ENCODE measurements at regions not wholly inside any gene's neighbourhood (a gene's known extent, or its start where the extent isn't known, plus 50 kb on each side); places are given as distances from the start of the nearest gene placed in this dataset.

DNA sequence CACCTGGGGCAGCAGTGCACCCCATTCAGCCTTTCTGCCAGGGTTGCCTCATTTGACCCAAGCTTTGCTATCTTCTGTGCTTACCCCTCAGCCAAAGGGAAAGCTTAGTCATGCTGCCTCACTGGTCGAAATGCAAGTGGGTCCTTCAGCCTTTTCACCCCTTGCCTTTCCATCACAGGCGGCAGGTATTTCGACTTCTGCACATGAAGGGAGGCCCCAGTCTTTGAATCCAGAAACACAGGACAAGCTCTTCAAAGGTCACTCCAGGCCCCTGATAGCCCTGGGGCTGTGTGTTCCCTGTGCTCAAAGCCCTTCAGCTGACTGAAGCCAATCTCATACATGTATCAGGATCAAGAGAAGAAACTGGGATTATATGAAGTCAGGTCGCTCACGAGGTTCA is 129.7 kb downstream of the SNX19 start:
- no peaks in the 10 kb centered on the region for H3K36me3 ChIP-seq (ENCODE audit: control insufficient read depth in 3 of 3, insufficient read depth in 3 of 3, low read length in 3 of 3)
- no peak overlapping the region for H3K9ac ChIP-seq (ENCODE audit: low read depth in 1 of 3, low read length in 3 of 3)
- H3K27me3 ChIP-seq (ENCODE audit: control insufficient read depth in 3 of 3, insufficient read depth in 3 of 3, low read length in 3 of 3) = no peaks in the 10 kb centered on the region
- H3K27ac ChIP-seq (ENCODE audit: low read depth, low read length) = no peak overlapping the region
- H3K9me3 ChIP-seq (ENCODE audit: control insufficient read depth in 3 of 3, low read length in 3 of 3) = peaks cover 0 to 10% (median 0%) of the 10 kb centered on the region in 3 donors
- H3K4me1 ChIP-seq (ENCODE audit: control insufficient read depth in 3 of 3, insufficient read depth in 3 of 3, low read length in 3 of 3) = peaks cover 4 to 10% (median 9%) of the 10 kb centered on the region in 3 donors
- no peak overlapping the region for H3K4me3 ChIP-seq (ENCODE audit: low read length in 3 of 3)

DNA sequence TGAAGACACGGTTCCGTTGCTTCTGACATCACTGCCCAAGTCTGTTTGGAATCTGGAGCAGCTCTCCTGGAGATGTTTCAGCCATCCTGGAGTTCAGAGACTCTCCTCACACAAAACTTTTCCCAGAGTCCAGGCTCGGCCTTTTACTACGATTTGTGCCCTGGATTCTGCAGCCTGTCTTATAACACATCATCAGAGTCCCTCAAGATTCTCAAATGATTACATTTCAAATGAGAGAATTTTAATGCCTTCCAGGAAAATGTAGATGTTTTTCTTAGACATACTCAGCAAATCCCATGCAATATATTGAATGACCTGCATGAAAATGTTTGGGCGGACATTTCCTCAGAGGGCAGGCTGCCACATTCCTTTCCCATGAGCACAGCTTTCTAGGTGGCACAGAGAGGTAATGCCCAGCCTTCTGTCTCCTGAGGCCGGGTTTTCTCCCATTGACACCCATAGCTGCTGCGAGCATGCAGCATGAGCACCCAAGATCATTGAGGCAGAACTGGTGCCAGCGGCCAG is 129.1 kb downstream of the SNX19 start:
- no peak overlapping the region for H3K27ac ChIP-seq (ENCODE audit: low read depth, low read length)
- H3K27me3 ChIP-seq (ENCODE audit: control insufficient read depth in 3 of 3, insufficient read depth in 3 of 3, low read length in 3 of 3) = no peaks in the 10 kb centered on the region
- H3K4me1 ChIP-seq (ENCODE audit: control insufficient read depth in 3 of 3, insufficient read depth in 3 of 3, low read length in 3 of 3) = peaks cover 4 to 10% (median 9%) of the 10 kb centered on the region in 3 donors
- no peak overlapping the region for H3K9ac ChIP-seq (ENCODE audit: low read depth in 1 of 3, low read length in 3 of 3)
- peaks cover 0 to 10% (median 0%) of the 10 kb centered on the region in 3 donors for H3K9me3 ChIP-seq (ENCODE audit: control insufficient read depth in 3 of 3, low read length in 3 of 3)
- no peak overlapping the region for H3K4me3 ChIP-seq (ENCODE audit: low read length in 3 of 3)
- no peaks in the 10 kb centered on the region for H3K36me3 ChIP-seq (ENCODE audit: control insufficient read depth in 3 of 3, insufficient read depth in 3 of 3, low read length in 3 of 3)

DNA sequence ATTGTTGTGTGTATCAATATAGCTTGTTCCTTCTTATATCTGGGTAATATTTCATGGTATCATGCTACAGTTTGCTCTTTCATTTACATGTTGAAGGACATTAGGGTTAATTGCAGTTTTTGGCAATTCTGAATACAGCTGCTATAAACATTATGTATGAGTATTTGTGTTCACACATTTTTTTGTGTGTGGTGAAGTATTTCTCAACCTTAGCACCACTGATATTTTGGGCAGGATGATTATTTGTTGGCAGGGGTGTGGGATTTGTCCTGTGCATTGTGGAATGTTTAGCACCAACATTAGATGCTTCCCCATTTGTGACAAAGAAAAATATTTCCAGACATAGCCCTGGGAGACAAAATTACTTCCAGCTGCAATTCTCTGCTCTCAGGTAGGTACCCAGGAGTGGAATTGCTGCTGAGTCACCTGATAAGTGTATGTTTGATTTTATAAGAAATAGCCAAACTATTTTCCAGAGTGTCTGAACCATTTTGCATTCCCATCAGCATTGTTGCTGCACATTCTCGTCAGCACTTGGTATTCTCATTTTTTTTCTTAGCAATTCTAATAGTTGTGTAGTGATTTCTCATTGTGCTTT is 128.2 kb downstream of the SNX19 start:
- Histone ChIP-seq H3K9ac (ENCODE audit: low read depth in 1 of 3, low read length in 3 of 3) (no peak overlapping the region), H3K4me1 (ENCODE audit: control insufficient read depth in 3 of 3, insufficient read depth in 3 of 3, low read length in 3 of 3) (peaks cover 1 to 9% (median 8%) of the 10 kb centered on the region in 3 donors), H3K27me3 (ENCODE audit: control insufficient read depth in 3 of 3, insufficient read depth in 3 of 3, low read length in 3 of 3) (no peaks in the 10 kb centered on the region), H3K27ac (ENCODE audit: low read depth, low read length) (no peak overlapping the region), H3K36me3 (ENCODE audit: control insufficient read depth in 3 of 3, insufficient read depth in 3 of 3, low read length in 3 of 3) (no peaks in the 10 kb centered on the region), H3K4me3 (ENCODE audit: low read length in 3 of 3) (no peak overlapping the region), H3K9me3 (ENCODE audit: control insufficient read depth in 3 of 3, low read length in 3 of 3) (peaks cover 0 to 10% (median 0%) of the 10 kb centered on the region in 3 donors)

DNA sequence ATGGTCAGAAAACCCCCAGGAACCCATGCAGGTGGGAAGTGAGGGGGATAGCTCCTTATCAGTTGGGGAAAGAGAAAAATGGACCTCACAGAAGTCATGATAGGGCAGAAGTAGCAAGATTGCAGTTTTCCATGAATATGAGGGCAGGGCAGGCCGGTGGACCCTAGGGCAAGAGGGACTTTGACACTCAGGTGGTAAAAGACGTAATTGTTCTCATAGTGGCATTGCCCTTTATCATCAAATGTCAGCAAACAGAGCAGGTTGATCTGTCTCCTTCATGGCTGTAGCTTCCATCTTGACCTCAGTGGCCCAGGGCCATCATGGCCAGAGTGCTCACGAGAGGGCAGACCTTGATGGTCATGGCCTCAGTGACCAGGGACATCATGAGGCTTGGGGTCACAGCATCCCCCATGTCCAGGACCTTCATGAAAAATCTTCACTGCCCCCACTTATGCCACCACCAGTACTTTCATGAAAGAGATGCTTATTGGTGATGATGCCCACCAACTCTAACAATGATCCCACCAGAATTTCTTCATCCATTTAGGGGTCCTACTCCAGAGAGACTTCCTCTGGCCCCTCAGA is 127.1 kb downstream of the SNX19 start:
- peaks cover 0 to 9% (median 8%) of the 10 kb centered on the region in 3 donors for H3K4me1 ChIP-seq (ENCODE audit: control insufficient read depth in 3 of 3, insufficient read depth in 3 of 3, low read length in 3 of 3)
- H3K9me3 ChIP-seq (ENCODE audit: control insufficient read depth in 3 of 3, low read length in 3 of 3) = peaks cover 0 to 10% (median 0%) of the 10 kb centered on the region in 3 donors
- H3K27ac ChIP-seq (ENCODE audit: low read depth, low read length) = no peak overlapping the region
- H3K4me3 ChIP-seq (ENCODE audit: low read length in 3 of 3) = no peak overlapping the region
- H3K27me3 ChIP-seq (ENCODE audit: control insufficient read depth in 3 of 3, insufficient read depth in 3 of 3, low read length in 3 of 3) = no peaks in the 10 kb centered on the region
- no peaks in the 10 kb centered on the region for H3K36me3 ChIP-seq (ENCODE audit: control insufficient read depth in 3 of 3, insufficient read depth in 3 of 3, low read length in 3 of 3)
- no peak overlapping the region for H3K9ac ChIP-seq (ENCODE audit: low read depth in 1 of 3, low read length in 3 of 3)

DNA sequence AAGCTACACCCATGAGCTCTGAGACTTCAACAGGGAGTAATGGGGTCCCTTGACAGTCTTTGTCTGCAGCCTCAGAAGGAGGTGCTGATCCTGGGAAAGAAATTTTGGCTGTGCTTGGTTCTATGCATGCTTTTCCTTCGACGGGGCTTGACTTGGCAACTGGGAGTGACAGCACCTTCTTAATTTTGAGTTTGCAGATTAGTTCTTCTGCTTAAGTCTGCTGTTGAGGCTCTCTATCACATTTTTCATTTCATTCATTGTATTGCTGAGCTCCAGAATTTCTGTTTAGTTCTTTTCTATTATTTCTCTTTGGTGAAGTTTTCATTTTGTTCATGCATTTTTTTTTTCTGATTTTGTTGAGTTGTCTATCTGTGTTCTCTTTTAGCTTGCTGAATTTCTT is 125.6 kb downstream of the SNX19 start:
- H3K9ac ChIP-seq (ENCODE audit: low read depth in 1 of 3, low read length in 3 of 3) = no peak overlapping the region
- no peak overlapping the region for H3K4me3 ChIP-seq (ENCODE audit: low read length in 3 of 3)
- peaks cover 0 to 10% (median 0%) of the 10 kb centered on the region in 3 donors for H3K9me3 ChIP-seq (ENCODE audit: control insufficient read depth in 3 of 3, low read length in 3 of 3)
- no peaks in the 10 kb centered on the region for H3K36me3 ChIP-seq (ENCODE audit: control insufficient read depth in 3 of 3, insufficient read depth in 3 of 3, low read length in 3 of 3)
- no peaks in the 10 kb centered on the region for H3K27me3 ChIP-seq (ENCODE audit: control insufficient read depth in 3 of 3, insufficient read depth in 3 of 3, low read length in 3 of 3)
- peaks cover 0 to 9% (median 8%) of the 10 kb centered on the region in 3 donors for H3K4me1 ChIP-seq (ENCODE audit: control insufficient read depth in 3 of 3, insufficient read depth in 3 of 3, low read length in 3 of 3)
- H3K27ac ChIP-seq (ENCODE audit: low read depth, low read length) = no peak overlapping the region

DNA sequence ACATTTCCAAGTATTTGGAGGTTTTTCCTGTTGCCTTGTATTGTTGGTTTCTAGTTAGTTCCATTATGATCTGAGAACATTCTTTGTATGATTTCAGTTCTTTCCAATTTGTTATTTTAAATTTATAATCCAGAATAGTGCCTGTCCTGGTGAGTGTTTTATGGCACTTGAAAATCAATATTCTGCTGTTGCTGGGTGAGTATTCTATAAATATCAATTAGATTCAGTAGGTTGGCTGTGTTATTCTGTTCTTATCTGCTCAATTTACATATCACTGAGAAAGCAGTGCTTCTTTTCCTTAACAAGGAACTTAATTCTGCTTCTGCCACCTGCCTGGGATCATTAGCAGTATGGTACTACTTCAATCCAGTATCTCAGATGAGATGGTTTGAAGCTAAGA is 123.5 kb downstream of the SNX19 start:
- no peaks in the 10 kb centered on the region for H3K27me3 ChIP-seq (ENCODE audit: control insufficient read depth in 3 of 3, insufficient read depth in 3 of 3, low read length in 3 of 3)
- no peak overlapping the region for H3K9ac ChIP-seq (ENCODE audit: low read depth in 1 of 3, low read length in 3 of 3)
- H3K9me3 ChIP-seq (ENCODE audit: control insufficient read depth in 3 of 3, low read length in 3 of 3) = peaks cover 0 to 10% (median 0%) of the 10 kb centered on the region in 3 donors
- no peak overlapping the region for H3K4me3 ChIP-seq (ENCODE audit: low read length in 3 of 3)
- H3K4me1 ChIP-seq (ENCODE audit: control insufficient read depth in 3 of 3, insufficient read depth in 3 of 3, low read length in 3 of 3) = no peaks in the 10 kb centered on the region
- no peaks in the 10 kb centered on the region for H3K36me3 ChIP-seq (ENCODE audit: control insufficient read depth in 3 of 3, insufficient read depth in 3 of 3, low read length in 3 of 3)
- no peak overlapping the region for H3K27ac ChIP-seq (ENCODE audit: low read depth, low read length)

DNA sequence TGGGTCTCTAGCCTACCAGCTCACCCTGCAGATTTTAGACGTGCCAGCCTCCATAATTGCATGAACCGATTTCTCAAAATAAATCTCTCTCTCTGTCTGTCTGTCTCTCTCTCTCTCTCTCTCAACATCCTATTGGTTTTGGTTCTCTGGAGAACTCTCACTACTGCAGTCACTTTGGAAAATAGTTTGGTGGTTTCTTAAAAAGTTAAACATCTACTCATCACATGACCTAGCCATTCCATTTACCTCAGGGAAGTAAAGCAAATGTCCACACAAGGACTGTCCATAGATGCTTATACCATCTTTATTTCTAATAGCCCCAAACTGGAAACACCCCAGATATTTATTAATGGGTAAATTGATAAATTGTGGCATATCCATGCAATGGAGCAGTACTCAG is 119.5 kb downstream of the SNX19 start:
- H3K27me3 ChIP-seq (ENCODE audit: control insufficient read depth in 3 of 3, insufficient read depth in 3 of 3, low read length in 3 of 3) = no peaks in the 10 kb centered on the region
- H3K4me3 ChIP-seq (ENCODE audit: low read length in 3 of 3) = no peak overlapping the region
- H3K27ac ChIP-seq (ENCODE audit: low read depth, low read length) = no peak overlapping the region
- peaks cover 0 to 4% (median 0%) of the 10 kb centered on the region in 3 donors for H3K9me3 ChIP-seq (ENCODE audit: control insufficient read depth in 3 of 3, low read length in 3 of 3)
- H3K9ac ChIP-seq (ENCODE audit: low read depth in 1 of 3, low read length in 3 of 3) = no peak overlapping the region
- no peaks in the 10 kb centered on the region for H3K36me3 ChIP-seq (ENCODE audit: control insufficient read depth in 3 of 3, insufficient read depth in 3 of 3, low read length in 3 of 3)
- H3K4me1 ChIP-seq (ENCODE audit: control insufficient read depth in 3 of 3, insufficient read depth in 3 of 3, low read length in 3 of 3) = no peaks in the 10 kb centered on the region

DNA sequence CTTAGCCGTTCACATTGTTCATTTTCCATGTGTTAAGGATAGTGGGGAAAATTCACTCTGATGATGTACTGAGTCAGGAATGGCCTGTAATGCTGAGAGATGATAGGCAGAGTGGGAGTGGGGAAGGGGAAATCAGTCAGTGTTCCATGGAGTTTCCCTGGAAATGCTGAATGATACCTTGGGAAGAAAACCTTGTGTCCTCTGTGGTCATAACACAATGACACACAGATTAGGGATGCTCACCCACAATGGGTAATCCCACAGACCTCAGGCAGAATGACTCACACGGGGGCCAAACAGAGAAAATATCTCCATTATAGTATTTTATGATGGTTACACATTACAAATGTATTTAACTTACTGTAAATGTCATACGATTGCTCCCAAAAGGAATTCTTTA is 118.0 kb downstream of the SNX19 start:
- no peak overlapping the region for H3K27ac ChIP-seq (ENCODE audit: low read depth, low read length)
- no peak overlapping the region for H3K9ac ChIP-seq (ENCODE audit: low read depth in 1 of 3, low read length in 3 of 3)
- H3K36me3 ChIP-seq (ENCODE audit: control insufficient read depth in 3 of 3, insufficient read depth in 3 of 3, low read length in 3 of 3) = no peaks in the 10 kb centered on the region
- peaks cover 0 to 4% (median 0%) of the 10 kb centered on the region in 3 donors for H3K9me3 ChIP-seq (ENCODE audit: control insufficient read depth in 3 of 3, low read length in 3 of 3)
- H3K4me3 ChIP-seq (ENCODE audit: low read length in 3 of 3) = no peak overlapping the region
- H3K27me3 ChIP-seq (ENCODE audit: control insufficient read depth in 3 of 3, insufficient read depth in 3 of 3, low read length in 3 of 3) = no peaks in the 10 kb centered on the region
- no peaks in the 10 kb centered on the region for H3K4me1 ChIP-seq (ENCODE audit: control insufficient read depth in 3 of 3, insufficient read depth in 3 of 3, low read length in 3 of 3)

DNA sequence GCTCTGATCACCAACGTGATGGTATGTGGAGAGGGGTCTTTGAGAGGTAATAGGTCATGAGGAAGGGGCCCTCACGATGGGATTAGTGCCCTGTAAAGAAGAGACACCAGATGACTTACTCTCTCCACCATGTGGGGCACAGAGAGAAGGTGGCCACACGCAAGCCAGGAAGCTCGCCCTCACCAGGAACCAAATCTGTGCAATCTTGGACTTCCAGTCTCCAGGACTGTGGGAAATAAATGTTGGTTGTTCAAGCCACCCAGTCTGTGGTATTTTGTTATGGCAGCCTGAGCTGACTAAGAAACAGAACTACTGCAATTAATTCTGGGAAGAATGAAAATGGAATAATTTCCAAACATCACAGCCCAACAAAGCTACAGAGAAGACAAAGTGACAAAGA is 117.5 kb downstream of the SNX19 start:
- no peak overlapping the region for H3K4me3 ChIP-seq (ENCODE audit: low read length in 3 of 3)
- H3K9ac ChIP-seq (ENCODE audit: low read depth in 1 of 3, low read length in 3 of 3) = no peak overlapping the region

DNA sequence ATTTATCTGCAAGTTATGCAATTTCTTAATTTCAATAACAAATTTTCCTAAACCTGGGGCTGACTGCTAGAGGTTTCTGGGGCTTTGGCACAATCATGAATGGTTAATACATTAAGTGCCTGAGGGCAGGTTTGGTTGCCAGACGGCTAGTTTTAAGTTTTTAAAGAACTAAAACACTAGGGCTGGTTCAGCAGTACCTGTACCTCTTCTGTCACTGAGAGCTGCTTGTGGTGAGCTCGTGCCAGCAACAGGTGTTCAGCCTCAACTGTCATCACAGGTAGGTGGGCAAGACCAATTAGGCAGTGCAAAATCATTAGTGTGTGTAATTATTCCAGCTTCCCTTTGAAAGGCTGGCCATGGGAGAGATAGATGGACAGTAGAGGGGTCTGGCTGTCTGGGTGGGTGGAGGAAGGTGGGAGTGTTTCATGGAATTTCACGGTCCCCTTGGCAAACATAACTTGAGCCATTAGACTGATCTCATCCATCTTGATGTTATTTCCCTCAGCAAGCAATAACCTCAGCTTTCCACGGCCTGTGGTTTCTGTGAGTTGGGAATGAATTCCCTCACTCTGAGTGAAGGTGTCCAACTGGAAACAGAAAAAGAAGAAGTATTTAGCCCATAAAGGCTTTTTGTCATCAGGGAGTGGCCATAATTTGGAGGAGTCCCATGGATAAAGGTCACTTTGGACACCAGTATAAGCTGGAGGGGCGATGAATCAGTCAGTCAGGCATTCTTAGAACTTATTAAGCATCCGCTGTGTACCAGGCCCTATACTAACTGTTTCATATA is 114.8 kb downstream of the SNX19 start:
- H3K27me3 ChIP-seq (ENCODE audit: control insufficient read depth in 3 of 3, insufficient read depth in 3 of 3, low read length in 3 of 3) = no peaks in the 10 kb centered on the region
- H3K36me3 ChIP-seq (ENCODE audit: control insufficient read depth in 3 of 3, insufficient read depth in 3 of 3, low read length in 3 of 3) = no peaks in the 10 kb centered on the region
- no peak overlapping the region for H3K4me3 ChIP-seq (ENCODE audit: low read length in 3 of 3)
- peaks cover 0 to 4% (median 0%) of the 10 kb centered on the region in 3 donors for H3K9me3 ChIP-seq (ENCODE audit: control insufficient read depth in 3 of 3, low read length in 3 of 3)
- no peaks in the 10 kb centered on the region for H3K4me1 ChIP-seq (ENCODE audit: control insufficient read depth in 3 of 3, insufficient read depth in 3 of 3, low read length in 3 of 3)
- H3K27ac ChIP-seq (ENCODE audit: low read depth, low read length) = no peak overlapping the region
- no peak overlapping the region for H3K9ac ChIP-seq (ENCODE audit: low read depth in 1 of 3, low read length in 3 of 3)

More for the DNA sequence above, 117.5 kb downstream of the SNX19 start:
- Histone ChIP-seq H3K4me1 (ENCODE audit: control insufficient read depth in 3 of 3, insufficient read depth in 3 of 3, low read length in 3 of 3) (no peaks in the 10 kb centered on the region), H3K27ac (ENCODE audit: low read depth, low read length) (no peak overlapping the region), H3K36me3 (ENCODE audit: control insufficient read depth in 3 of 3, insufficient read depth in 3 of 3, low read length in 3 of 3) (no peaks in the 10 kb centered on the region), H3K9me3 (ENCODE audit: control insufficient read depth in 3 of 3, low read length in 3 of 3) (peaks cover 0 to 4% (median 0%) of the 10 kb centered on the region in 3 donors), H3K27me3 (ENCODE audit: control insufficient read depth in 3 of 3, insufficient read depth in 3 of 3, low read length in 3 of 3) (no peaks in the 10 kb centered on the region)

Data from skeletal muscle tissue (tissue), 3 donors.